ENCODE measurements at regions not wholly inside any gene's neighbourhood (a gene's known extent, or its start where the extent isn't known, plus 50 kb on each side); places are given as distances from the start of the nearest gene placed in this dataset.
"Not testable (repeated sequence)": the region's sequence is repeated elsewhere in the genome, so short reads cannot be mapped to it uniquely, and the experiment has no call there.

- DNase-seq (no peak), ATAC-seq (ENCODE audit: poor library complexity) (no peak)
- intact Hi-C loops (cut with DNase I) = no loop called here
Observed at GRCh38 chr13:70784207-70784989, 676.1 kb upstream of the KLHL1 start.

DNA sequence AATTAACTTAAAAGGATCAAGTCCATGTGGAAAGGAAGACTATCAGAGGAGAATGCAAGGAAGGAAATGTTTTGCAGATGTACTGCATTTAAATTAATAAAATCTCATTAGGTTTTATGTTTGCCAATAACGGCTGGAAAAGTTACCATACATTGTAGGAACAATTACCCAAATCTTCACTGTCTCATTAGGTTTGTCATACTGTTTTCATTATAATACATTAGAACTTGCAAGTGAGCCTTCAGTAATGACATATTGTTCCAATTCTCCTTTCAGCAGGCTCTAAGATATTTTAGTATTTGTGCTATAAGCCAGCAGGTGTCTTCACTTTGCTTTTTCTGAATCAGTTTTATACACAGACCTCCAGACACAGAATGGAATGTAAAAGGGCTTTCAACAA, 661.6 kb upstream of the KLHL1 start:
- intact Hi-C loops (cut with DNase I) = no loop called here
- ATAC-seq (ENCODE audit: poor library complexity) (no peak), DNase-seq (no peak)

DNA sequence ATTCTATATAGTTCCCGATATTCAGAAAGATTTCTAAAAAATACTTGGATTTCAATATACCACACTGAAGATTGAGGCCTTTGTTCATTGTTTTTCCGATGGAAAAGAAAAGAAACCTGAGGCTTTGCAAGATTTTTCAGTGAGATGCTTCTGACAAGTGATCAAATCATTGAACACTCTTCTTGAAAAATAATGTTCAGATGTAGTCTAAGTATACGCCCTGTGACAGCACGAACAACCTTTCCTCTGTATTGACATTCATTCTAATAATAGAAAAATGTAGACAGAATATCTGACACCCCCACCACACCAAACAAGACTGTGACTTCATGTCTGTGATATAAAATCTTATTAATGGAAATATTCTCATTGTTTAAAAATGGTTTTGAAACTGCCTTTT, 650.7 kb upstream of the KLHL1 start:
- DNase-seq (no peak), ATAC-seq (ENCODE audit: poor library complexity) (no peak)
- intact Hi-C loops (cut with DNase I) = no loop called here

- no peak for DNase-seq
- ATAC-seq (ENCODE audit: poor library complexity) = no peak
- intact Hi-C loops (cut with DNase I) = no loop called here
Observed at GRCh38 chr13:70756088-70756487, 647.8 kb upstream of the KLHL1 start.

DNA sequence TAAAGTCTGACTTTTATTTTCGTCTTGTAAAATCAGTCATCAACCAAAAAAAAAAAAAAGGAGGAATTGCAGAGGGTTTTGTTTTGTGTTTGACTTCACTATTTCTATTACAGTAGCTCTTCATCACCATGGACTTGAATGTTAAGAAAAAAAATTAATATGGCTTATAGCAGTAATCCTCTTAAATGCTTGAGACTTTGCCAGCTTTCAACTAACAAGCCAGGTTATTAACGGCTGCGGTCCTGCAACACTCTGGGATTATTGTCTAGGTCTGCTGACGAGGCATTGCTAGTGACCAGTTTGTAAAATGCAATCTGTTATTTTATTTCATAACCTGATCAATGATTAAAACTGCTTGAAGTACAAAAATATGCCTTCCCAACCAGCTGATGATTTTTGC, 647.2 kb upstream of the KLHL1 start:
- intact Hi-C loops (cut with DNase I) = no loop called here
- DNase-seq = no peak
- no peak for ATAC-seq (ENCODE audit: poor library complexity)

GRCh38 chr13:70747262-70747661, 639.0 kb upstream of the KLHL1 start:
- no peak for ATAC-seq (ENCODE audit: poor library complexity)

DNA sequence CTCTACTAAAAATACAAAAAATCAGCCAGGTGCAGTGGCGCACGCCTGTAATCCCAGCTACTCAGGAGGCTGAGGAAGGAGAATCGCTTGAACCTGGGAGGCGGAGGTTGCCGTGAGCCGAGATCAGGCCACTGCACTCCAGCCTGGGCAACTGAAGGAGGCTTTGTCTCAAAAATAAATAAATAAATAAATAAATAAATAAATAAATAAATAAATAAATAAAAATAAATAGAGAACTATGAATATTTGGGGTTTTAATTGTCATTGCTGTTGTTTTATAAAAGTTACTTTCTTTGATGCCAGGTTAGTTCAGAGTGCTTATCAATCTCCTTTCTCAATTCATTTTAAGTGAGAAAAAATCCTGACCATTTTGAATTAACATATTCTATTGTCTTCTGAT, 638.2 kb upstream of the KLHL1 start:
- intact Hi-C loops (cut with DNase I); DNase-seq; ATAC-seq (ENCODE audit: poor library complexity): not testable (repeated sequence)

More at GRCh38 chr13:70747262-70747661, 639.0 kb upstream of the KLHL1 start:
- no peak for DNase-seq
- intact Hi-C loops (cut with DNase I) = no loop called here

DNA sequence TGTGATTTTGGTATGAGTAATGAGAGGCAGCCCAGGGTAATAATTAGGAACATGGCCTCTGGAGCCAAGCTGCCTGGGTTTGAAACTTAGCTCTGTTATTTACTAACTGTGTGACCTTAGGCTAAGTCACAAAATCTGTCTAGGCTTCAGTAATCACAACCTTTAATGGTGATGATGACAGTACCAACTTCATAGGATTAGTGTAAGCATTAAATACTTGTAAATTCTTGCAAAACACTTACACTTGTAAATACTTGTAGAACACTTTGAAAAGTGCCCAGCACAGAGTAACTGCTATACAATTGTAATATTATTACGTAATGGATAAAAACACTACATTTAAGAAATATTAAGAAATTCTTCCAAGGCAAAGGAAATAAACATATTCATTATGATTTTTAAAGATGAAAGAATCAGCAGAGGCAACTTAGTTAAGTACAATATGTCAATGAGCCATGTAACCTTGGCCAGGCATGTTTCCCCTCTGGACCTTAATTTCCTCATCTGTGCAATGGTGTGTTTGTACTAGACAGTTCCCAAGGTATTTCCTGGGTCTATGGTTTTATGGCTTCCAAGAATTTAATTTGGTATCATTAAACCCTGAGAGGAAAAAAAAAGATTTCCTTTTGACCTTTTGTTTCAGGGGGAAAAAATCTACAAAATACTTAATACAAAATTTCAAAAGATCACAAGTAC, 628.5 kb upstream of the KLHL1 start:
- intact Hi-C loops (cut with DNase I) = no loop called here
- DNase-seq = no peak
- ATAC-seq (ENCODE audit: poor library complexity) = no peak

DNA sequence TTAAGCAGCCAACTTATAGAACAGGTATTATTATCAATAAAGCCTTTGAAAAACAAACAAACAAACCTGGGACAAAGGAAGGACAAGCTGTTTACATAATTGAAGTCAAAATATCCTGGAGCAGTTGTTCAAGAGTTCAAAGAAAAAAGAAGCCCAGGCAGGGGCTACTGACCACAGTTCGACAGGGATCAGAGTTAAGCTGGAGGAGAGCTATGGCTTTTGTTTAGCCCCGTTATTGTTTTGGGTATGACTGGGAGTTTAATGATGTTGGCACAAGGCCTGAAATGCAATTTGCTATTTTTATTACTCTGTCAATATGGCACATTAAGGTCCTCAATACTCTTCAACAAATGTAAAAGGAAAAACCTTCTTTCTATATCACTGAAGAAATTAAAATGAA, 624.4 kb upstream of the KLHL1 start:
- DNase-seq (no peak), ATAC-seq (ENCODE audit: poor library complexity) (no peak)
- intact Hi-C loops (cut with DNase I) = no loop called here

GRCh38 chr13:70729369-70729768, 621.1 kb upstream of the KLHL1 start:
- intact Hi-C loops (cut with DNase I) = no loop called here
- ATAC-seq (ENCODE audit: poor library complexity) = no peak

DNA sequence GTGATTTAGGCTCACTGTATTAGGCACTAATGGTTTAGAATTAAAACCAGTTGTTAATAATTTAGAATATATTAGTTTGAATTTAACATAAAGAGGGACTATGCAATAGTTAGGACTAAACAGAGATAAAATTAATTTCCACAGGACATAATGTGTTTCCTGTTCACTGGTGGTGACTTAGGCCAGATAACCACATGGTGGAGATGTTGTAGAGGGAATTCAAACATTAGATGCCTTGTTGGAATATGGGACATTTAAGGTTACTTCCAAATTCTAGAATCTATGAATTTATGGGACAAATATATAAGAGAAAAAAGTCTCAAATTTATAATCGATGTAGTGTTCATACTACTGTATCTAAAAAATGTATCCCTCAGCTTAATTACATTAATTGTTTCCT, 615.5 kb upstream of the KLHL1 start:
- ATAC-seq (ENCODE audit: poor library complexity) = no peak
- no peak for DNase-seq
- intact Hi-C loops (cut with DNase I) = no loop called here

More at GRCh38 chr13:70729369-70729768, 621.1 kb upstream of the KLHL1 start:
- no peak for DNase-seq

GRCh38 chr13:70720386-70720785, 612.1 kb upstream of the KLHL1 start:
- ATAC-seq (ENCODE audit: poor library complexity) (no peak), DNase-seq (no peak)
- intact Hi-C loops (cut with DNase I) = no loop called here

DNA sequence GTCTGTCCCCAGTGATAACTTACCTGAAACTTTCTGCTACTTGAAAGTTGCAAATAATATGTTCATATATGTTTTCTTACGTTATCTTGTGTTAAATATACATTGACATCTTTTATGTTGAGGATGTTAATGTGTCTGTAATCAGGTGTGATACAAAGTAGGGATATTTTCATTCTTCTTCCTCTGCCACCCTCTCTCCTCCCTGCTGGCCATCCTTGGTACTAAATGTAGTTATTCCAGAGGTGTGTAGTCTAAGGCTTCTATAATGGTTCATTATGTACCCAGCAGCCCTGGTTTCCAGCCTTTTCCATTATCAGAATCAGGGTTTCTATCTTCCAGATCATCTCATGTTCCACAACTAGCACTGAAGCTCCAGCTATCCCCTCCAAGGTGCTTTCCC, 606.7 kb upstream of the KLHL1 start:
- ATAC-seq (ENCODE audit: poor library complexity) (no peak), DNase-seq (no peak)
- intact Hi-C loops (cut with DNase I) = no loop called here

- ATAC-seq (ENCODE audit: poor library complexity) = no peak
Observed at GRCh38 chr13:70708775-70709174, 600.5 kb upstream of the KLHL1 start.

GRCh38 chr13:70703755-70704154, 595.5 kb upstream of the KLHL1 start:
- intact Hi-C loops (cut with DNase I) = no loop called here
- no peak for ATAC-seq (ENCODE audit: poor library complexity)

More at GRCh38 chr13:70708775-70709174, 600.5 kb upstream of the KLHL1 start:
- DNase-seq = no peak
- intact Hi-C loops (cut with DNase I) = no loop called here

DNA sequence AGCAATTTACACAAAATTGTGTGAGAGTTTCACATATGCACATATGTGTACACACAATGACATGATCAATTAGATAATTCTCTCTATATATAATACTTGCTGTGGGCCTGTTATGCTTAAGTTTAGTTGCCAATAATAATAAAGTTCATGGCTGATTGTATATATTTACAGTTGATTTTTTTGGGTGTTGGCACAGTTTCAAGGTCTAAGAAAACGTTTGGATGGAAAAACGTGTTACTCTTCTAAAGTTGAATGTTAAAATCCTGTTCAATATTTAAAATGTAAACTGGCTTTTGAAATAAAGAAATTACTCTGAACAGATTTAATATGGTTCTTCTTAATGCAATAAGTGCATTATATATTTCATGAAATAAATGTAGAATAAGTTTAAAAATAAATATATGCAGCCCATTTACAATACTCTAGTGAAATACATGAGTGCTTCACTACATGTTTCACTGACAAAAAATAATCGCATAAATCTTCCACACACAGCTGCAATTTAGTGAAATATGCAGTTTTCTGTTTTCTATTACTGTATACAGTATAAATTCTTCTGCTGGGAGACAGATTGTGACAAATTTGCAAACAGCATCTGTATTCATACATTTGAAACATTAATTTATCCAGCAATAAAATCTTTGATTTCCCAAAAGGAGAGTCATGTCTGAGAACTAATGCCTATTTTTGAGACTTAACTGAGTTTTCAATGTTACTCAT, 586.9 kb upstream of the KLHL1 start:
- DNase-seq (no peak), ATAC-seq (ENCODE audit: poor library complexity) (no peak)
- intact Hi-C loops (cut with DNase I) = no loop called here

More at GRCh38 chr13:70703755-70704154, 595.5 kb upstream of the KLHL1 start:
- no peak for DNase-seq

- DNase-seq (no peak), ATAC-seq (ENCODE audit: poor library complexity) (no peak)
- intact Hi-C loops (cut with DNase I) = no loop called here
Observed at GRCh38 chr13:70668983-70669382, 560.7 kb upstream of the KLHL1 start.

GRCh38 chr13:70668293-70668692, 560.0 kb upstream of the KLHL1 start:
- ATAC-seq (ENCODE audit: poor library complexity) (no peak), DNase-seq (no peak)
- intact Hi-C loops (cut with DNase I) = no loop called here

DNA sequence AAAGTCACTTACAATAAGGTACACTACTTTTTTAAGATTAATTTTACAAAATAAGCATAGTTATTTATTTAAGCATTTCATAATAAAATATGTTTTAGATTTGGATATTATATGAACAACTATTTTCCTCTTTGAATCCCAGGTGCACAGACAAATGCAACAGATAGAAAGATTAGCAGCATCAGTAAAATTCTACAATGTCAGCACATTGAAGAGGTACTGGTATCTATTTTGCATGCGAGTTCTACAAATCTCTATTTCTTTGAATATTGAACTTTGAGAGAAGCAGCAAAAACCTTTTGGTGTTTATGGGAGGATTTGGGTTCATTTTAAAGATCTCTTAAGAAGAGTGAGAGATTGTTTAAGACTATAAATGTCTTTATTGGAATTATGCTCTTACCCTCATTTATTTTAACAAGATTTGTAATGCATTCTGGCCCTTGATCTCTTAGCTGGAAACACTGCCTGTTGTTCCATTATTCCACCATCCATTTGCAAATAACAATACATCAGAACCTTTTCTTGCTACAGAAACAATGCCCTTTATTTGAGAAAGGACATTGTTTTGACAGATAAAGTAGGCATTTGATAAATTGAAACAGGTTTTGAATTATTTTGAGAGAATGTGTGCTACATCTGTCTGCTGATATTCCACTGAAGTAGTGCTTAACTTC, 558.8 kb upstream of the KLHL1 start:
- intact Hi-C loops (cut with DNase I) = no loop called here
- DNase-seq = no peak
- ATAC-seq (ENCODE audit: poor library complexity) = no peak
